ENCODE measurements at regions not wholly inside any gene's neighbourhood (a gene's known extent, or its start where the extent isn't known, plus 50 kb on each side); places are given as distances from the start of the nearest gene placed in this dataset.

GRCh38 chr21:17987382-17988101, 168.4 kb upstream of the C21orf91 start:
- Histone ChIP-seq H3K4me1 (ENCODE audit: insufficient read depth, low read length) (peaks cover 9% of the 10 kb centered on the region; the same call in 1 of the 2 replicates), H3K9ac (ENCODE audit: low read depth, low read length) (no peak overlapping the region), H3K36me3 (ENCODE audit: insufficient read depth, low read length) (no peaks in the 10 kb centered on the region), H3K9me3 (ENCODE audit: control insufficient read depth, insufficient read depth, low read length) (peaks cover 2% of the 10 kb centered on the region; the same call in 1 of the 2 replicates)

GRCh38 chr21:17981060-17981740, 162.0 kb upstream of the C21orf91 start:
- Histone ChIP-seq H3K4me1 (ENCODE audit: insufficient read depth, low read length) (no peaks in the 10 kb centered on the region), H3K36me3 (ENCODE audit: insufficient read depth, low read length) (no peaks in the 10 kb centered on the region), H3K9ac (ENCODE audit: low read depth, low read length) (no peak overlapping the region), H3K9me3 (ENCODE audit: control insufficient read depth, insufficient read depth, low read length) (no peaks in the 10 kb centered on the region)

- no peaks in the 10 kb centered on the region for H3K9me3 ChIP-seq (ENCODE audit: control insufficient read depth, insufficient read depth, low read length)
- no peaks in the 10 kb centered on the region for H3K36me3 ChIP-seq (ENCODE audit: insufficient read depth, low read length)
- no peak overlapping the region for H3K9ac ChIP-seq (ENCODE audit: low read depth, low read length)
- H3K4me1 ChIP-seq (ENCODE audit: insufficient read depth, low read length), result no peaks in the 10 kb centered on the region
These were observed 160.6 kb upstream of the C21orf91 start for GRCh38 chr21:17979763-17980162.

- no peaks in the 10 kb centered on the region for H3K9me3 ChIP-seq (ENCODE audit: control insufficient read depth, insufficient read depth, low read length)
- H3K4me1 ChIP-seq (ENCODE audit: insufficient read depth, low read length), result no peaks in the 10 kb centered on the region
- H3K9ac ChIP-seq (ENCODE audit: low read depth, low read length), result no peak overlapping the region
- no peaks in the 10 kb centered on the region for H3K36me3 ChIP-seq (ENCODE audit: insufficient read depth, low read length)
These were observed 159.7 kb upstream of the C21orf91 start for GRCh38 chr21:17978895-17979294.

GRCh38 chr21:17976691-17977090, 157.5 kb upstream of the C21orf91 start:
- Histone ChIP-seq H3K4me1 (ENCODE audit: insufficient read depth, low read length) (no peaks in the 10 kb centered on the region), H3K9me3 (ENCODE audit: control insufficient read depth, insufficient read depth, low read length) (no peaks in the 10 kb centered on the region), H3K36me3 (ENCODE audit: insufficient read depth, low read length) (no peaks in the 10 kb centered on the region), H3K9ac (ENCODE audit: low read depth, low read length) (no peak overlapping the region)

- Histone ChIP-seq H3K4me1 (ENCODE audit: insufficient read depth, low read length) (no peaks in the 10 kb centered on the region), H3K9ac (ENCODE audit: low read depth, low read length) (no peak overlapping the region), H3K9me3 (ENCODE audit: control insufficient read depth, insufficient read depth, low read length) (no peaks in the 10 kb centered on the region), H3K36me3 (ENCODE audit: insufficient read depth, low read length) (no peaks in the 10 kb centered on the region)
These were observed 157.0 kb upstream of the C21orf91 start for GRCh38 chr21:17976139-17976538.

- Histone ChIP-seq H3K9ac (ENCODE audit: low read depth, low read length) (no peak overlapping the region), H3K9me3 (ENCODE audit: control insufficient read depth, insufficient read depth, low read length) (no peaks in the 10 kb centered on the region), H3K4me1 (ENCODE audit: insufficient read depth, low read length) (no peaks in the 10 kb centered on the region), H3K36me3 (ENCODE audit: insufficient read depth, low read length) (no peaks in the 10 kb centered on the region)
These were observed 148.2 kb upstream of the C21orf91 start for GRCh38 chr21:17967319-17967718.

- H3K9ac ChIP-seq (ENCODE audit: low read depth, low read length), result no peak overlapping the region
- no peaks in the 10 kb centered on the region for H3K9me3 ChIP-seq (ENCODE audit: control insufficient read depth, insufficient read depth, low read length)
- no peaks in the 10 kb centered on the region for H3K36me3 ChIP-seq (ENCODE audit: insufficient read depth, low read length)
- H3K4me1 ChIP-seq (ENCODE audit: insufficient read depth, low read length), result no peaks in the 10 kb centered on the region
These were observed 145.6 kb upstream of the C21orf91 start for GRCh38 chr21:17964716-17965115.

- Histone ChIP-seq H3K36me3 (ENCODE audit: insufficient read depth, low read length) (no peaks in the 10 kb centered on the region), H3K9ac (ENCODE audit: low read depth, low read length) (no peak overlapping the region), H3K4me1 (ENCODE audit: insufficient read depth, low read length) (no peaks in the 10 kb centered on the region), H3K9me3 (ENCODE audit: control insufficient read depth, insufficient read depth, low read length) (no peaks in the 10 kb centered on the region)
These were observed 145.0 kb upstream of the C21orf91 start for GRCh38 chr21:17964199-17964598.

- Histone ChIP-seq H3K9ac (ENCODE audit: low read depth, low read length) (no peak overlapping the region), H3K4me1 (ENCODE audit: insufficient read depth, low read length) (no peaks in the 10 kb centered on the region), H3K36me3 (ENCODE audit: insufficient read depth, low read length) (no peaks in the 10 kb centered on the region), H3K9me3 (ENCODE audit: control insufficient read depth, insufficient read depth, low read length) (peaks cover 1% of the 10 kb centered on the region; the same call in 1 of the 2 replicates)
These were observed 131.4 kb upstream of the C21orf91 start for GRCh38 chr21:17950591-17950990.

- H3K36me3 ChIP-seq (ENCODE audit: insufficient read depth, low read length), result no peaks in the 10 kb centered on the region
- peaks cover 5% of the 10 kb centered on the region; the same call in 1 of the 2 replicates for H3K9me3 ChIP-seq (ENCODE audit: control insufficient read depth, insufficient read depth, low read length)
- H3K4me1 ChIP-seq (ENCODE audit: insufficient read depth, low read length), result no peaks in the 10 kb centered on the region
- no peak overlapping the region for H3K9ac ChIP-seq (ENCODE audit: low read depth, low read length)
These were observed 130.3 kb upstream of the C21orf91 start for GRCh38 chr21:17949421-17949820.

- Histone ChIP-seq H3K9ac (ENCODE audit: low read depth, low read length) (no peak overlapping the region), H3K36me3 (ENCODE audit: insufficient read depth, low read length) (no peaks in the 10 kb centered on the region), H3K9me3 (ENCODE audit: control insufficient read depth, insufficient read depth, low read length) (peaks cover 5% of the 10 kb centered on the region; the same call in 1 of the 2 replicates), H3K4me1 (ENCODE audit: insufficient read depth, low read length) (no peaks in the 10 kb centered on the region)
These were observed 128.4 kb upstream of the C21orf91 start for GRCh38 chr21:17947531-17947930.

- no peaks in the 10 kb centered on the region for H3K36me3 ChIP-seq (ENCODE audit: insufficient read depth, low read length)
- 0 out of 2 replicates have a peak, but pooled peaks cover 3% of the 10 kb centered on the region for H3K9me3 ChIP-seq (ENCODE audit: control insufficient read depth, insufficient read depth, low read length)
- no peaks in the 10 kb centered on the region for H3K4me1 ChIP-seq (ENCODE audit: insufficient read depth, low read length)
- peak overlapping the region; percentile 26; the same call in 1 of the 2 replicates for H3K9ac ChIP-seq (ENCODE audit: low read depth, low read length)
These were observed 111.9 kb upstream of the C21orf91 start for GRCh38 chr21:17931080-17931479.

GRCh38 chr21:17930093-17930492, 110.9 kb upstream of the C21orf91 start:
- Histone ChIP-seq H3K9ac (ENCODE audit: low read depth, low read length) (no peak overlapping the region), H3K4me1 (ENCODE audit: insufficient read depth, low read length) (no peaks in the 10 kb centered on the region)

GRCh38 chr21:17929510-17929909, 110.4 kb upstream of the C21orf91 start:
- 0 out of 2 replicates have a peak, but pooled peaks cover 3% of the 10 kb centered on the region for H3K9me3 ChIP-seq (ENCODE audit: control insufficient read depth, insufficient read depth, low read length)
- no peaks in the 10 kb centered on the region for H3K36me3 ChIP-seq (ENCODE audit: insufficient read depth, low read length)
- no peak overlapping the region for H3K9ac ChIP-seq (ENCODE audit: low read depth, low read length)
- no peaks in the 10 kb centered on the region for H3K4me1 ChIP-seq (ENCODE audit: insufficient read depth, low read length)

More at GRCh38 chr21:17930093-17930492, 110.9 kb upstream of the C21orf91 start:
- no peaks in the 10 kb centered on the region for H3K36me3 ChIP-seq (ENCODE audit: insufficient read depth, low read length)
- H3K9me3 ChIP-seq (ENCODE audit: control insufficient read depth, insufficient read depth, low read length), result 0 out of 2 replicates have a peak, but pooled peaks cover 3% of the 10 kb centered on the region

Measured in ES-I3 (cell line).